Upper lobe of left lung (tissue), 4 donors: ENCODE measurements at regions not wholly inside any gene's neighbourhood (a gene's known extent, or its start where the extent isn't known, plus 50 kb on each side); places are given as distances from the start of the nearest gene placed in this dataset.

ENCODE experiments used
- CTCF ChIP-seq, 6 experiments: fragments of 450-650 bp in 4 of 6; fragments of 200-600 bp in 2 of 6; sonication (generic) in 2 of 6; IDR thresholded peaks; one replicate each; pipeline ENCODE4 v1.5.1; 2016 to 2019; ENCODE audit warnings: antibody characterized with exemption in 6 of 6
- POLR2A ChIP-seq, 4 donors: fragments of 450-650 bp; IDR thresholded peaks; one replicate each; pipeline ENCODE4 v1.5.1; 2016 to 2017; ENCODE audit warnings: antibody characterized with exemption in 4 of 4, mild to moderate bottlenecking in 2 of 4

GRCh38 chr1:47551971-47552528 lies 114.2 kb downstream of the FOXD2 start:
- TF ChIP-seq CTCF (IDR thresholded peaks at IDR 0.05) (no peak), POLR2A (IDR thresholded peaks at IDR 0.05) (no peak)
